Upper lobe of left lung (tissue), 4 donors: ENCODE measurements at regions not wholly inside any gene's neighbourhood (a gene's known extent, or its start where the extent isn't known, plus 50 kb on each side); places are given as distances from the start of the nearest gene placed in this dataset.

Source experiments
- EP300 ChIP-seq, 4 donors: sonication (generic); formaldehyde crosslinking; IDR thresholded peaks; one replicate each; pipeline ENCODE4 v1.5.1; 2017; ENCODE audit warnings: antibody characterized with exemption in 4 of 4, control low read depth in 2 of 4
- POLR2A ChIP-seq, 4 donors: fragments of 450-650 bp; IDR thresholded peaks; one replicate each; pipeline ENCODE4 v1.5.1; 2016 to 2017; ENCODE audit warnings: antibody characterized with exemption in 4 of 4, mild to moderate bottlenecking in 2 of 4
- POLR2AphosphoS5 ChIP-seq, 2 donors: sonication (generic); formaldehyde crosslinking; IDR thresholded peaks; one replicate each; pipeline ENCODE4 v1.5.1; 2017; ENCODE audit warnings: antibody characterized with exemption in 2 of 2
- TF ChIP-seq, protein P1 (sequence below), 6 experiments: fragments of 450-650 bp in 4 of 6; fragments of 200-600 bp in 2 of 6; sonication (generic) in 2 of 6; IDR thresholded peaks; one replicate each; pipeline ENCODE4 v1.5.1; 2016 to 2019; ENCODE audit warnings: antibody characterized with exemption in 6 of 6

GRCh38 chr14:87334997-87335685, 657.8 kb downstream of the GALC start:
- TF ChIP-seq EP300 (IDR thresholded peaks at IDR 0.05) (no peak), POLR2A (IDR thresholded peaks at IDR 0.05) (no peak), POLR2AphosphoS5 (IDR thresholded peaks at IDR 0.05) (no peak)
- TF ChIP-seq, protein P1, sequence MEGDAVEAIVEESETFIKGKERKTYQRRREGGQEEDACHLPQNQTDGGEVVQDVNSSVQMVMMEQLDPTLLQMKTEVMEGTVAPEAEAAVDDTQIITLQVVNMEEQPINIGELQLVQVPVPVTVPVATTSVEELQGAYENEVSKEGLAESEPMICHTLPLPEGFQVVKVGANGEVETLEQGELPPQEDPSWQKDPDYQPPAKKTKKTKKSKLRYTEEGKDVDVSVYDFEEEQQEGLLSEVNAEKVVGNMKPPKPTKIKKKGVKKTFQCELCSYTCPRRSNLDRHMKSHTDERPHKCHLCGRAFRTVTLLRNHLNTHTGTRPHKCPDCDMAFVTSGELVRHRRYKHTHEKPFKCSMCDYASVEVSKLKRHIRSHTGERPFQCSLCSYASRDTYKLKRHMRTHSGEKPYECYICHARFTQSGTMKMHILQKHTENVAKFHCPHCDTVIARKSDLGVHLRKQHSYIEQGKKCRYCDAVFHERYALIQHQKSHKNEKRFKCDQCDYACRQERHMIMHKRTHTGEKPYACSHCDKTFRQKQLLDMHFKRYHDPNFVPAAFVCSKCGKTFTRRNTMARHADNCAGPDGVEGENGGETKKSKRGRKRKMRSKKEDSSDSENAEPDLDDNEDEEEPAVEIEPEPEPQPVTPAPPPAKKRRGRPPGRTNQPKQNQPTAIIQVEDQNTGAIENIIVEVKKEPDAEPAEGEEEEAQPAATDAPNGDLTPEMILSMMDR (IDR thresholded peaks at IDR 0.05), result no peak
